Keratinocyte (primary cell): ENCODE measurements at regions not wholly inside any gene's neighbourhood (a gene's known extent, or its start where the extent isn't known, plus 50 kb on each side); places are given as distances from the start of the nearest gene placed in this dataset.

Experiments
- DNase-seq: peaks from one replicate; pipeline ENCODE4 v3.0.0-alpha.2; 2011; ENCODE audit warnings: low read depth, missing footprints, low spot score
- FAIRE-seq: peaks from 2 replicates; lab custom pipeline; 2011; peaks lifted over from hg19 to GRCh38; lab: Jason Lieb, UNC
- H2AFZ ChIP-seq: 2 replicates; pipeline ENCODE4 v1.6.0; 2012; ENCODE audit warnings: low read length, control low read depth, inconsistent platforms; ENCODE audit not compliant: control insufficient read depth
- H3K27ac ChIP-seq: 2 replicates; pipeline ENCODE4 v1.5.1; 2011; ENCODE audit warnings: low read length; ENCODE audit not compliant: control insufficient read depth, insufficient read depth
- H3K27me3 ChIP-seq: 3 replicates; pipeline ENCODE4 v1.6.0; 2011; ENCODE audit warnings: low read length; ENCODE audit not compliant: control insufficient read depth, insufficient read depth; ENCODE audit errors: extremely low read depth
- H3K36me3 ChIP-seq, 2 experiments: 2 replicates in 1 of 2; 3 replicates in 1 of 2; pipeline ENCODE4 v1.5.1; 2011; ENCODE audit warnings: low read length in 2 of 2, mild to moderate bottlenecking in 1 of 2; ENCODE audit not compliant: control insufficient read depth in 2 of 2, insufficient read depth in 2 of 2; ENCODE audit errors: extremely low read depth in 1 of 2
- H3K4me1 ChIP-seq: 3 replicates; pipeline ENCODE4 v1.5.1; 2011; ENCODE audit warnings: low read length; ENCODE audit not compliant: control insufficient read depth, insufficient read depth; ENCODE audit errors: extremely low read depth
- H3K4me2 ChIP-seq: 3 replicates; pipeline ENCODE4 v1.6.0; 2011; ENCODE audit warnings: low read depth, low read length; ENCODE audit not compliant: control insufficient read depth, insufficient read depth; ENCODE audit errors: extremely low read depth
- H3K4me3 ChIP-seq, 3 experiments: fragments of 200-600 bp in 1 of 3; sonication (generic) in 1 of 3; 2 replicates in 2 of 3; 3 replicates in 1 of 3; pipeline ENCODE4 v1.5.1; 2011 to 2016; ENCODE audit warnings: low read length in 3 of 3, mild to moderate bottlenecking in 3 of 3, control low read depth in 2 of 3, inconsistent platforms in 1 of 3, low read depth in 1 of 3, mixed read lengths in 1 of 3, mixed run types in 1 of 3, moderate library complexity in 1 of 3; ENCODE audit not compliant: control insufficient read depth in 2 of 3, insufficient read depth in 2 of 3; ENCODE audit errors: extremely low read depth in 1 of 3
- H3K79me2 ChIP-seq: 2 replicates; pipeline ENCODE4 v1.6.0; 2012; ENCODE audit warnings: low read length; ENCODE audit not compliant: control insufficient read depth, insufficient read depth
- H3K9ac ChIP-seq: 3 replicates; pipeline ENCODE4 v1.6.0; 2011; ENCODE audit warnings: low read length; ENCODE audit not compliant: control insufficient read depth, insufficient read depth; ENCODE audit errors: extremely low read depth
- H3K9me1 ChIP-seq: 3 replicates; pipeline ENCODE4 v1.6.0; 2011; ENCODE audit warnings: low read length; ENCODE audit not compliant: control insufficient read depth, insufficient read depth; ENCODE audit errors: extremely low read depth
- H3K9me3 ChIP-seq: 2 replicates; pipeline ENCODE4 v1.5.1; 2012; ENCODE audit warnings: low read depth, low read length; ENCODE audit not compliant: control insufficient read depth
- H4K20me1 ChIP-seq: 3 replicates; pipeline ENCODE4 v1.6.0; 2011; ENCODE audit warnings: low read length; ENCODE audit not compliant: control insufficient read depth, insufficient read depth; ENCODE audit errors: extremely low read depth
- CTCF ChIP-seq, 3 experiments: IDR thresholded peaks in 1 of 3; conservative IDR thresholded peaks in 1 of 3; optimal IDR thresholded peaks in 1 of 3; 2 replicates in 2 of 3; 3 replicates in 1 of 3; pipeline versions ENCODE3 to v1.5.1; 2011; ENCODE audit warnings: low read length in 3 of 3, mild to moderate bottlenecking in 3 of 3, moderate library complexity in 2 of 3, control low read depth in 1 of 3, inconsistent platforms in 1 of 3; ENCODE audit not compliant: insufficient read depth in 2 of 3; ENCODE audit errors: extremely low read depth in 1 of 3
- EZH2 ChIP-seq: IDR thresholded peaks from one replicate; pipeline ENCODE4 v1.6.1; 2012; ENCODE audit warnings: inconsistent platforms, mild to moderate bottlenecking, low read length, moderate library complexity
- dilution Hi-C: fragments of 300-500 bp; cut with MboI; formaldehyde crosslinking; loops from one replicate; pipeline ENCODE4 v1.7.0; 2020; ENCODE audit warnings: low sequenced_read_pairs; ENCODE audit not compliant: extremely low pct_ligation_motif_present

- H3K9ac ChIP-seq = no peak overlapping the region
- H2AFZ ChIP-seq = no peak overlapping the region
- no peak overlapping the region for H3K4me2 ChIP-seq
- no peaks in the 10 kb centered on the region for H3K27me3 ChIP-seq
- no peak for TF ChIP-seq EZH2
- TF ChIP-seq CTCF (optimal IDR thresholded peaks at IDR 0.05 in 1 of 3, IDR thresholded peaks at IDR 0.05 in 1 of 3, conservative IDR thresholded peaks at IDR 0.05 in 1 of 3; ENCODE audit: extremely low read depth in 1 of 3, insufficient read depth in 2 of 3, low read length in 3 of 3) = no peak
- no peaks in the 10 kb centered on the region for H3K9me3 ChIP-seq
- H3K4me3 ChIP-seq = no peak overlapping the region
- FAIRE-seq = no peak
- no peak overlapping the region for H3K27ac ChIP-seq
- dilution Hi-C loops = no loop called here
- H3K4me1 ChIP-seq = peaks cover 11% of the 10 kb centered on the region
- DNase-seq = no peak
- no peaks in the 10 kb centered on the region for H3K9me1 ChIP-seq
- H4K20me1 ChIP-seq = no peaks in the 10 kb centered on the region
- H3K79me2 ChIP-seq = no peaks in the 10 kb centered on the region
- H3K36me3 ChIP-seq = no peaks in the 10 kb centered on the region
Measured at GRCh38 chr1:82268826-82269225, 468.1 kb downstream of the ADGRL2 start.

GRCh38 chr1:82266351-82266750 is 465.6 kb downstream of the ADGRL2 start:
- H3K4me1 ChIP-seq = peaks cover 11% of the 10 kb centered on the region
- no peak overlapping the region for H3K4me2 ChIP-seq
- H3K9me3 ChIP-seq = no peaks in the 10 kb centered on the region
- no peak for TF ChIP-seq EZH2
- no peak for TF ChIP-seq CTCF (optimal IDR thresholded peaks at IDR 0.05 in 1 of 3, IDR thresholded peaks at IDR 0.05 in 1 of 3, conservative IDR thresholded peaks at IDR 0.05 in 1 of 3; ENCODE audit: extremely low read depth in 1 of 3, insufficient read depth in 2 of 3, low read length in 3 of 3)
- H3K9me1 ChIP-seq = no peaks in the 10 kb centered on the region
- DNase-seq (no peak), FAIRE-seq (no peak)
- no peak overlapping the region for H3K4me3 ChIP-seq
- no peak overlapping the region for H3K9ac ChIP-seq
- H3K27ac ChIP-seq = no peak overlapping the region
- no peak overlapping the region for H2AFZ ChIP-seq
- dilution Hi-C loops = no loop called here
- H4K20me1 ChIP-seq = no peaks in the 10 kb centered on the region
- no peaks in the 10 kb centered on the region for H3K79me2 ChIP-seq
- H3K36me3 ChIP-seq = no peaks in the 10 kb centered on the region
- H3K27me3 ChIP-seq = no peaks in the 10 kb centered on the region
